ENCODE measurements at regions not wholly inside any gene's neighbourhood (a gene's known extent, or its start where the extent isn't known, plus 50 kb on each side); places are given as distances from the start of the nearest gene placed in this dataset.

- H3K9me2 ChIP-seq (replicated peaks; ENCODE audit: insufficient read depth) = no peaks in the 10 kb centered on the region
- no peaks in the 10 kb centered on the region for H3K79me2 ChIP-seq
- WGBS (ENCODE audit: low lambda C conversion rate, missing lambda C conversion rate) = 49% methylated on average over 3 of the region's 3 CpGs
- DNase-seq (ENCODE audit: low spot score) = no peak
- no peaks in the 10 kb centered on the region for H3K36me3 ChIP-seq (replicated peaks; ENCODE audit: insufficient read depth, low read depth)
- no peak overlapping the region for H2AFZ ChIP-seq
- no peaks in the 10 kb centered on the region for H3K9me3 ChIP-seq (ENCODE audit: low read depth)
- no peaks in the 10 kb centered on the region for H4K20me1 ChIP-seq (ENCODE audit: insufficient read depth, poor library complexity, severe bottlenecking)
- no peaks in the 10 kb centered on the region for H3K27me3 ChIP-seq
- H3K4me1 ChIP-seq (ENCODE audit: insufficient read depth) = no peaks in the 10 kb centered on the region
- peak overlapping the region; percentile 34 for H3K4me2 ChIP-seq
- TF ChIP-seq EZH2 (IDR thresholded peaks at IDR 0.05; ENCODE audit: borderline replicate concordance) = no peak
- no peak for TF ChIP-seq CTCF (IDR thresholded peaks at IDR 0.05; ENCODE audit: poor library complexity)
- no peak for TF ChIP-seq EZH2phosphoT487 (IDR thresholded peaks at IDR 0.05; ENCODE audit: low read depth, severe bottlenecking, unreplicated experiment)
- H3K27ac ChIP-seq = no peak overlapping the region
- H3K4me3 ChIP-seq = no peak overlapping the region
Observed at GRCh38 chr7:33815336-33815735, 90.0 kb upstream of the BMPER start.

GRCh38 chr7:33816106-33816505, 89.2 kb upstream of the BMPER start:
- Histone ChIP-seq H3K27ac (no peak overlapping the region), H4K20me1 (ENCODE audit: insufficient read depth, poor library complexity, severe bottlenecking) (no peaks in the 10 kb centered on the region), H3K4me3 (no peak overlapping the region), H3K79me2 (no peaks in the 10 kb centered on the region), H3K4me1 (ENCODE audit: insufficient read depth) (no peaks in the 10 kb centered on the region), H3K9me3 (ENCODE audit: low read depth) (no peaks in the 10 kb centered on the region), H3K4me2 (no peak overlapping the region), H3K9me2 (replicated peaks; ENCODE audit: insufficient read depth) (no peaks in the 10 kb centered on the region), H3K27me3 (no peaks in the 10 kb centered on the region), H3K36me3 (replicated peaks; ENCODE audit: insufficient read depth, low read depth) (no peaks in the 10 kb centered on the region), H2AFZ (no peak overlapping the region)
- TF ChIP-seq CTCF (IDR thresholded peaks at IDR 0.05; ENCODE audit: poor library complexity) = no peak
- TF ChIP-seq EZH2 (IDR thresholded peaks at IDR 0.05; ENCODE audit: borderline replicate concordance) = no peak
- TF ChIP-seq EZH2phosphoT487 (IDR thresholded peaks at IDR 0.05; ENCODE audit: low read depth, severe bottlenecking, unreplicated experiment) = no peak
- DNase-seq (ENCODE audit: low spot score) = no peak

- H3K4me2 ChIP-seq = no peak overlapping the region
- H4K20me1 ChIP-seq (ENCODE audit: insufficient read depth, poor library complexity, severe bottlenecking) = no peaks in the 10 kb centered on the region
- H3K27me3 ChIP-seq = no peaks in the 10 kb centered on the region
- no peak overlapping the region for H3K4me3 ChIP-seq
- H3K4me1 ChIP-seq (ENCODE audit: insufficient read depth) = no peaks in the 10 kb centered on the region
- no peaks in the 10 kb centered on the region for H3K36me3 ChIP-seq (replicated peaks; ENCODE audit: insufficient read depth, low read depth)
- no peak for DNase-seq (ENCODE audit: low spot score)
- H3K27ac ChIP-seq = no peak overlapping the region
- TF ChIP-seq EZH2phosphoT487 (IDR thresholded peaks at IDR 0.05; ENCODE audit: low read depth, severe bottlenecking, unreplicated experiment) = no peak
- TF ChIP-seq CTCF (IDR thresholded peaks at IDR 0.05; ENCODE audit: poor library complexity) = no peak
- TF ChIP-seq EZH2 (IDR thresholded peaks at IDR 0.05; ENCODE audit: borderline replicate concordance) = no peak
- H3K9me2 ChIP-seq (replicated peaks; ENCODE audit: insufficient read depth) = no peaks in the 10 kb centered on the region
- H2AFZ ChIP-seq = no peak overlapping the region
- no peaks in the 10 kb centered on the region for H3K79me2 ChIP-seq
- H3K9me3 ChIP-seq (ENCODE audit: low read depth) = no peaks in the 10 kb centered on the region
Observed at GRCh38 chr7:33819658-33820057, 85.7 kb upstream of the BMPER start.

GRCh38 chr7:33820206-33820605, 85.1 kb upstream of the BMPER start:
- no peak overlapping the region for H3K4me3 ChIP-seq
- no peaks in the 10 kb centered on the region for H3K4me1 ChIP-seq (ENCODE audit: insufficient read depth)
- no peaks in the 10 kb centered on the region for H3K9me3 ChIP-seq (ENCODE audit: low read depth)
- no peaks in the 10 kb centered on the region for H3K36me3 ChIP-seq (replicated peaks; ENCODE audit: insufficient read depth, low read depth)
- no peak overlapping the region for H3K27ac ChIP-seq
- no peak overlapping the region for H2AFZ ChIP-seq
- 74% methylated on average over 2 of the region's 2 CpGs for WGBS (ENCODE audit: low lambda C conversion rate, missing lambda C conversion rate)
- DNase-seq (ENCODE audit: low spot score) = no peak
- H4K20me1 ChIP-seq (ENCODE audit: insufficient read depth, poor library complexity, severe bottlenecking) = no peaks in the 10 kb centered on the region
- TF ChIP-seq EZH2 (IDR thresholded peaks at IDR 0.05; ENCODE audit: borderline replicate concordance) (no peak), CTCF (IDR thresholded peaks at IDR 0.05; ENCODE audit: poor library complexity) (no peak), EZH2phosphoT487 (IDR thresholded peaks at IDR 0.05; ENCODE audit: low read depth, severe bottlenecking, unreplicated experiment) (no peak)
- H3K4me2 ChIP-seq = no peak overlapping the region
- H3K79me2 ChIP-seq = no peaks in the 10 kb centered on the region
- no peaks in the 10 kb centered on the region for H3K27me3 ChIP-seq
- H3K9me2 ChIP-seq (replicated peaks; ENCODE audit: insufficient read depth) = no peaks in the 10 kb centered on the region
